Neural cell (in vitro differentiated cells): ENCODE measurements at regions not wholly inside any gene's neighbourhood (a gene's known extent, or its start where the extent isn't known, plus 50 kb on each side); places are given as distances from the start of the nearest gene placed in this dataset.

Experiments
- CTCF ChIP-seq: fragments of 450-650 bp; IDR thresholded peaks from 2 replicates; pipeline ENCODE4 v1.5.1; 2014; ENCODE audit warnings: antibody characterized with exemption, mild to moderate bottlenecking, moderate library complexity; ENCODE audit not compliant: poor library complexity, severe bottlenecking
- EP300 ChIP-seq: fragments of 450-650 bp; conservative IDR thresholded peaks from 2 replicates; pipeline ENCODE4 v1.6.1; 2014; ENCODE audit warnings: antibody characterized with exemption, mild to moderate bottlenecking, moderate library complexity; ENCODE audit not compliant: poor library complexity, severe bottlenecking
- EZH2 ChIP-seq: fragments of 200-600, 300-800 bp; shearing (Covaris generic), sonication (generic); IDR thresholded peaks from 2 replicates; pipeline ENCODE4 v1.6.1; 2014; ENCODE audit warnings: antibody characterized with exemption, low read length, borderline replicate concordance, mild to moderate bottlenecking; ENCODE audit not compliant: insufficient read depth, poor library complexity, severe bottlenecking
- MXI1 ChIP-seq: fragments of 450-650 bp; conservative IDR thresholded peaks from 2 replicates; pipeline ENCODE4 v1.6.1; 2014; ENCODE audit warnings: antibody characterized with exemption, mild to moderate bottlenecking; ENCODE audit not compliant: poor library complexity, severe bottlenecking
- POLR2AphosphoS5 ChIP-seq: IDR thresholded peaks from 2 replicates; pipeline ENCODE4 v1.6.1; 2012
- RAD21 ChIP-seq: fragments of 450-650 bp; conservative IDR thresholded peaks from 2 replicates; pipeline ENCODE4 v1.6.1; 2014; ENCODE audit warnings: antibody characterized with exemption, mild to moderate bottlenecking, moderate library complexity
- REST ChIP-seq: IDR thresholded peaks from 2 replicates; pipeline ENCODE4 v1.6.1; 2012; ENCODE audit warnings: borderline replicate concordance
- SMC3 ChIP-seq: fragments of 450-650 bp; conservative IDR thresholded peaks from 2 replicates; pipeline ENCODE4 v1.6.1; 2014; ENCODE audit warnings: antibody characterized with exemption, mild to moderate bottlenecking, moderate library complexity; ENCODE audit not compliant: poor library complexity
- TAF1 ChIP-seq: IDR thresholded peaks from 2 replicates; pipeline ENCODE4 v1.6.1; 2012; ENCODE audit warnings: low read depth

- TF ChIP-seq CTCF (no peak), POLR2AphosphoS5 (no peak), EP300 (no peak), EZH2 (no peak), RAD21 (no peak), REST (no peak), TAF1 (no peak), SMC3 (no peak), MXI1 (no peak)
These were observed 543.7 kb upstream of the CDH11 start for GRCh38 chr16:65665586-65665985.
